ENCODE measurements at regions not wholly inside any gene's neighbourhood (a gene's known extent, or its start where the extent isn't known, plus 50 kb on each side); places are given as distances from the start of the nearest gene placed in this dataset.

- no peak for TF ChIP-seq CTCF (IDR thresholded peaks at IDR 0.05; ENCODE audit: control insufficient read depth, extremely low read depth, insufficient read depth)
- DNase-seq (ENCODE audit: low read depth) = no peak
Measured at GRCh38 chr1:58409336-58409735, 137.2 kb downstream of the OMA1 start.

GRCh38 chr1:58406301-58407071, 140.0 kb downstream of the OMA1 start:
- no peak for DNase-seq (ENCODE audit: low read depth)
- TF ChIP-seq CTCF (IDR thresholded peaks at IDR 0.05; ENCODE audit: control insufficient read depth, extremely low read depth, insufficient read depth) = no peak
- no peak overlapping the region for H3K4me3 ChIP-seq (ENCODE audit: low read depth, low read length)

More at GRCh38 chr1:58409336-58409735, 137.2 kb downstream of the OMA1 start:
- H3K4me3 ChIP-seq (ENCODE audit: low read depth, low read length) = no peak overlapping the region

- TF ChIP-seq CTCF (IDR thresholded peaks at IDR 0.05; ENCODE audit: control insufficient read depth, extremely low read depth, insufficient read depth) = no peak
- DNase-seq (ENCODE audit: low read depth) = no peak
- no peak overlapping the region for H3K4me3 ChIP-seq (ENCODE audit: low read depth, low read length)
Measured at GRCh38 chr1:58405660-58406059, 140.9 kb downstream of the OMA1 start.

- DNase-seq (ENCODE audit: low read depth) = no peak
- TF ChIP-seq CTCF (IDR thresholded peaks at IDR 0.05; ENCODE audit: control insufficient read depth, extremely low read depth, insufficient read depth) = no peak
- no peak overlapping the region for H3K4me3 ChIP-seq (ENCODE audit: low read depth, low read length)
Measured at GRCh38 chr1:58403894-58404293, 142.6 kb downstream of the OMA1 start.

GRCh38 chr1:58402444-58402843, 144.1 kb downstream of the OMA1 start:
- TF ChIP-seq CTCF (IDR thresholded peaks at IDR 0.05; ENCODE audit: control insufficient read depth, extremely low read depth, insufficient read depth) = no peak
- DNase-seq (ENCODE audit: low read depth) = no peak
- H3K4me3 ChIP-seq (ENCODE audit: low read depth, low read length) = no peak overlapping the region

- TF ChIP-seq CTCF (IDR thresholded peaks at IDR 0.05; ENCODE audit: control insufficient read depth, extremely low read depth, insufficient read depth) = no peak
- DNase-seq (ENCODE audit: low read depth) = no peak
- H3K4me3 ChIP-seq (ENCODE audit: low read depth, low read length) = no peak overlapping the region
Measured at GRCh38 chr1:58401991-58402390, 144.5 kb downstream of the OMA1 start.

GRCh38 chr1:58399176-58399575, 147.3 kb downstream of the OMA1 start:
- DNase-seq (ENCODE audit: low read depth) = no peak
- no peak overlapping the region for H3K4me3 ChIP-seq (ENCODE audit: low read depth, low read length)
- TF ChIP-seq CTCF (IDR thresholded peaks at IDR 0.05; ENCODE audit: control insufficient read depth, extremely low read depth, insufficient read depth) = no peak

Data from LNCaP clone FGC (cell line).